Thoracic aorta (tissue), 2 donors: ENCODE measurements at regions not wholly inside any gene's neighbourhood (a gene's known extent, or its start where the extent isn't known, plus 50 kb on each side); places are given as distances from the start of the nearest gene placed in this dataset.

Experiments
- ATAC-seq: fragments of 150-250 bp; one replicate; pipeline ENCODE4 v1.8.0; 2017; ENCODE audit warnings: low read depth; ENCODE audit not compliant: insufficient number of reproducible peaks, low FRiP score
- DNase-seq: peaks from one replicate; pipeline ENCODE4 v3.0.0-alpha.2; 2020; ENCODE audit warnings: low spot score
- H3K27ac ChIP-seq, 2 donors: fragments of 200-600 bp; sonication (generic); 1 replicate in 1 of 2; 2 replicates in 1 of 2; pipeline ENCODE4 v1.5.1; 2016; ENCODE audit warnings: mild to moderate bottlenecking in 2 of 2, moderate library complexity in 2 of 2
- H3K27me3 ChIP-seq: fragments of 200-600 bp; sonication (generic); replicated peaks from 2 replicates; pipeline ENCODE4 v1.6.0; 2016; ENCODE audit warnings: mild to moderate bottlenecking; ENCODE audit not compliant: insufficient read depth
- H3K36me3 ChIP-seq: fragments of 200-600 bp; sonication (generic); one replicate; pipeline ENCODE4 v1.5.1; 2016
- H3K4me1 ChIP-seq, 2 donors: fragments of 200-600 bp; sonication (generic); 1 replicate in 1 of 2; 2 replicates in 1 of 2; pipeline versions ENCODE4 v1.5.1 to v1.6.0; 2016; ENCODE audit warnings: low read depth in 2 of 2, mild to moderate bottlenecking in 1 of 2; ENCODE audit not compliant: control insufficient read depth in 1 of 2
- H3K4me3 ChIP-seq: fragments of 200-600 bp; sonication (generic); 2 replicates; pipeline ENCODE4 v1.5.1; 2016; ENCODE audit warnings: mild to moderate bottlenecking
- H3K9me3 ChIP-seq: fragments of 200-600 bp; sonication (generic); 2 replicates; pipeline ENCODE4 v1.5.1; 2016
- CTCF ChIP-seq: fragments of 200-600 bp; sonication (generic); IDR thresholded peaks from one replicate; pipeline ENCODE4 v1.5.1; 2019; ENCODE audit warnings: antibody characterized with exemption

- no peak overlapping the region for H3K4me3 ChIP-seq
- no peak overlapping the region for H3K27ac ChIP-seq
- no peak for DNase-seq
- H3K4me1 ChIP-seq, result no peaks in the 10 kb centered on the region
- H3K9me3 ChIP-seq, result no peaks in the 10 kb centered on the region
- no peaks in the 10 kb centered on the region for H3K36me3 ChIP-seq
- H3K27me3 ChIP-seq, result no peaks in the 10 kb centered on the region
- ATAC-seq, result no peak
- no peak for TF ChIP-seq CTCF
These were observed 250.5 kb downstream of the C1orf94 start for GRCh38 chr1:34427170-34427569.

- no peak overlapping the region for H3K27ac ChIP-seq
- H3K4me1 ChIP-seq, result no peaks in the 10 kb centered on the region
- no peak overlapping the region for H3K4me3 ChIP-seq
- DNase-seq (no peak), ATAC-seq (no peak)
- TF ChIP-seq CTCF, result no peak
- no peaks in the 10 kb centered on the region for H3K27me3 ChIP-seq
- H3K9me3 ChIP-seq, result no peaks in the 10 kb centered on the region
- no peaks in the 10 kb centered on the region for H3K36me3 ChIP-seq
These were observed 256.4 kb downstream of the C1orf94 start for GRCh38 chr1:34433099-34433498.

GRCh38 chr1:34436836-34437235 is 260.1 kb downstream of the C1orf94 start:
- no peak for TF ChIP-seq CTCF
- no peak overlapping the region for H3K4me3 ChIP-seq
- DNase-seq (no peak), ATAC-seq (no peak)
- H3K36me3 ChIP-seq, result no peaks in the 10 kb centered on the region
- no peak overlapping the region for H3K27ac ChIP-seq
- no peaks in the 10 kb centered on the region for H3K27me3 ChIP-seq
- no peaks in the 10 kb centered on the region for H3K9me3 ChIP-seq
- H3K4me1 ChIP-seq, result no peaks in the 10 kb centered on the region

GRCh38 chr1:34441259-34442069 is 264.8 kb downstream of the C1orf94 start:
- Histone ChIP-seq H3K4me3 (no peak overlapping the region), H3K27me3 (no peaks in the 10 kb centered on the region)
- no peak for DNase-seq

GRCh38 chr1:34444516-34444915 is 267.8 kb downstream of the C1orf94 start:
- Histone ChIP-seq H3K4me3 (no peak overlapping the region), H3K36me3 (no peaks in the 10 kb centered on the region), H3K27ac (no peak overlapping the region), H3K4me1 (no peaks in the 10 kb centered on the region), H3K27me3 (no peaks in the 10 kb centered on the region), H3K9me3 (no peaks in the 10 kb centered on the region)
- TF ChIP-seq CTCF, result no peak
- DNase-seq (no peak), ATAC-seq (no peak)

More at GRCh38 chr1:34441259-34442069, 264.8 kb downstream of the C1orf94 start:
- TF ChIP-seq CTCF, result no peak
- Histone ChIP-seq H3K9me3 (no peaks in the 10 kb centered on the region), H3K27ac (no peak overlapping the region), H3K36me3 (no peaks in the 10 kb centered on the region), H3K4me1 (no peaks in the 10 kb centered on the region)
- no peak for ATAC-seq
